ENCODE measurements at regions not wholly inside any gene's neighbourhood (a gene's known extent, or its start where the extent isn't known, plus 50 kb on each side); places are given as distances from the start of the nearest gene placed in this dataset.

DNA sequence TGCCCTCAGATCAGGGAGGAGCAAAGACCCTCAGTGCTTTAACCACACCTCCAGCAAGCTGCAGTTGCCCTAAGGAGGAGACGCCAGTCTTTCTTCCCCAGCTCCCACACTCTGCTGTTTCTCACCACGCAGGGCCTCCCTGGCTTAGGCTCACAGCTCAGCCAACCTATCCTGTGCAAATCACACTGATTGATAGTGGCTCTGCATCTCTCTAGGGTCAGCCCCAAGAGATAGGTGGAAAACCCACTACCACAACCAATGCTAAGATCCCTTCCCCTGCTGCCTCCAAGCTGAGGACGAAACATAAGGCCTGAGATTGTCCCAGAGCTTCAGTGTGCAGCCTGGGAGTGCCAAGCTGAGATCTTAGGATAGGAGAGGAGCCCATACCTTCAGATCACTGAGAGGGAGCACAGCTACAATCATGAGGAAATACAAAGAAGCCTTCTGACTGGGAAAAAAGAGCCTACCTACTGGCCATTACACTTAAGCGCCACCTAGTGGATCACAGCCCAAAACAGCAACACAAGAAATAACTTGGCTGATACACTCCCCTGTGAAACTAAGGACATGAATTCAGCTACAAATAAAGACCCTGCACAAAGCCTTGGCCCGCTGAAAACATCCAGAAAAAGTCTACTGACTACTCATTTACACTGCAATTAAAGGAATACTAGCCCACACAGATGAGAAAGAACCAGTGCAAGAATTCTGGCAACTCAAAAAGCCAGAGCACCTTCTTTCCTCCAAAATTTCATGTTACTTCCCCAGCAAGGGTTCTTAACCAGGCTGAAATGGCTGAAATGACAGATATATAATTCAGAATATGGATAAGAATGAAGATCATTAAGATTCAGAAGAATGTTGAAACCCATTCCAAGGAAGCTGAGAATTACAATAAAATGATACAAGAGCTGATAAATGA lies 271.5 kb upstream of the DCBLD2 start:
- Histone ChIP-seq H3K4me1 (ENCODE audit: insufficient read depth, low read length) (no peaks in the 10 kb centered on the region), H3K27ac (ENCODE audit: low read depth, low read length) (no peak overlapping the region), H2AFZ (ENCODE audit: low read depth, low read length) (peak overlapping the region; percentile 43), H3K9ac (ENCODE audit: low read length) (no peak overlapping the region), H3K79me2 (ENCODE audit: insufficient read depth, low read length) (no peaks in the 10 kb centered on the region), H3K36me3 (ENCODE audit: insufficient read depth, low read length) (no peaks in the 10 kb centered on the region), H4K20me1 (ENCODE audit: insufficient read depth, low read length) (no peaks in the 10 kb centered on the region), H3K4me2 (ENCODE audit: low read length) (no peak overlapping the region), H3K4me3 (ENCODE audit: insufficient read depth, low read depth, low read length) (no peak overlapping the region), H3K9me3 (ENCODE audit: insufficient read depth, low read depth, low read length) (no peaks in the 10 kb centered on the region), H3K27me3 (ENCODE audit: insufficient read depth, low read length) (no peaks in the 10 kb centered on the region)
- Mint-ChIP-seq H3K27me3 (ENCODE audit: low read depth, unreplicated experiment) (no peaks in the 10 kb centered on the region), H3K4me3 (ENCODE audit: unreplicated experiment) (no peak overlapping the region), H3K27ac (ENCODE audit: unreplicated experiment) (no peak overlapping the region), H3K4me1 (ENCODE audit: low read depth, unreplicated experiment) (no peaks in the 10 kb centered on the region), H3K36me3 (ENCODE audit: low read depth, unreplicated experiment) (peaks cover 4% of the 10 kb centered on the region), H3K9me3 (ENCODE audit: unreplicated experiment) (peaks cover 7% of the 10 kb centered on the region)
- FAIRE-seq (peak; percentile 96), DNase-seq (ENCODE audit: low read depth) (peak; percentile 56)
- TF ChIP-seq, protein P1, sequence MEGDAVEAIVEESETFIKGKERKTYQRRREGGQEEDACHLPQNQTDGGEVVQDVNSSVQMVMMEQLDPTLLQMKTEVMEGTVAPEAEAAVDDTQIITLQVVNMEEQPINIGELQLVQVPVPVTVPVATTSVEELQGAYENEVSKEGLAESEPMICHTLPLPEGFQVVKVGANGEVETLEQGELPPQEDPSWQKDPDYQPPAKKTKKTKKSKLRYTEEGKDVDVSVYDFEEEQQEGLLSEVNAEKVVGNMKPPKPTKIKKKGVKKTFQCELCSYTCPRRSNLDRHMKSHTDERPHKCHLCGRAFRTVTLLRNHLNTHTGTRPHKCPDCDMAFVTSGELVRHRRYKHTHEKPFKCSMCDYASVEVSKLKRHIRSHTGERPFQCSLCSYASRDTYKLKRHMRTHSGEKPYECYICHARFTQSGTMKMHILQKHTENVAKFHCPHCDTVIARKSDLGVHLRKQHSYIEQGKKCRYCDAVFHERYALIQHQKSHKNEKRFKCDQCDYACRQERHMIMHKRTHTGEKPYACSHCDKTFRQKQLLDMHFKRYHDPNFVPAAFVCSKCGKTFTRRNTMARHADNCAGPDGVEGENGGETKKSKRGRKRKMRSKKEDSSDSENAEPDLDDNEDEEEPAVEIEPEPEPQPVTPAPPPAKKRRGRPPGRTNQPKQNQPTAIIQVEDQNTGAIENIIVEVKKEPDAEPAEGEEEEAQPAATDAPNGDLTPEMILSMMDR (IDR thresholded peaks at IDR 0.05; ENCODE audit: insufficient read depth, low read depth, low read length), result peak; percentile 87
- TF ChIP-seq EZH2 (IDR thresholded peaks at IDR 0.05; ENCODE audit: insufficient read depth, low read length), result no peak

DNA sequence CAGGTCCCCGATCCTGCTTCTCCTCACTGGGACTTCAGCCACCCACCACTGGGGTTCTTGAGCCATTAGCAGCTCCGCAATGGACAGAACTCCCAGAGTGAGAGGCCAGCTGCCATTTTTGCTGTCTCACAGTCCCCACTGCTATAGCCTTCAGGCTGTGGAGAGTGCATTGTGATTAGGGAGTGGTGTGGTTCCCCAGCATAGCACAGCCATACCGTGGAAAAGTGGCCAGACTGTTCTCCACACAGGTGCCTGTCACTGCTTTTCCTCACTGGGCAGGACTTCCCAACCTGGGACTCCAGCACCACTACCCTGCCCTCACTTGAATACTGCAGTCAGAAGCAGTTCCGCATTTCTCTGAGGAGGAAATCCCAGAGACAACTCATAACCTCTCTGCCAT lies 270.3 kb upstream of the DCBLD2 start:
- Histone ChIP-seq H3K27ac (ENCODE audit: low read depth, low read length) (no peak overlapping the region), H4K20me1 (ENCODE audit: insufficient read depth, low read length) (no peaks in the 10 kb centered on the region), H3K36me3 (ENCODE audit: insufficient read depth, low read length) (no peaks in the 10 kb centered on the region), H3K79me2 (ENCODE audit: insufficient read depth, low read length) (no peaks in the 10 kb centered on the region), H3K9ac (ENCODE audit: low read length) (no peak overlapping the region), H3K27me3 (ENCODE audit: insufficient read depth, low read length) (no peaks in the 10 kb centered on the region), H3K4me1 (ENCODE audit: insufficient read depth, low read length) (no peaks in the 10 kb centered on the region), H3K4me2 (ENCODE audit: low read length) (no peak overlapping the region), H3K9me3 (ENCODE audit: insufficient read depth, low read depth, low read length) (no peaks in the 10 kb centered on the region), H3K4me3 (ENCODE audit: insufficient read depth, low read depth, low read length) (no peak overlapping the region), H2AFZ (ENCODE audit: low read depth, low read length) (no peak overlapping the region)
- no peak for FAIRE-seq
- no peaks in the 10 kb centered on the region for H3K4me1 Mint-ChIP-seq (ENCODE audit: low read depth, unreplicated experiment)
- H3K27me3 Mint-ChIP-seq (ENCODE audit: low read depth, unreplicated experiment), result no peaks in the 10 kb centered on the region
- H3K9me3 Mint-ChIP-seq (ENCODE audit: unreplicated experiment), result peaks cover 7% of the 10 kb centered on the region
- DNase-seq (ENCODE audit: low read depth), result no peak
- peaks cover 4% of the 10 kb centered on the region for H3K36me3 Mint-ChIP-seq (ENCODE audit: low read depth, unreplicated experiment)
- no peak overlapping the region for H3K4me3 Mint-ChIP-seq (ENCODE audit: unreplicated experiment)
- H3K27ac Mint-ChIP-seq (ENCODE audit: unreplicated experiment), result no peak overlapping the region
- TF ChIP-seq, protein P1 (IDR thresholded peaks at IDR 0.05; ENCODE audit: insufficient read depth, low read depth, low read length), result no peak
- TF ChIP-seq EZH2 (IDR thresholded peaks at IDR 0.05; ENCODE audit: insufficient read depth, low read length), result no peak
